SIG-M5 treated with dmso at 0.1 percent for 504 hours (cell line): ENCODE measurements at regions not wholly inside any gene's neighbourhood (a gene's known extent, or its start where the extent isn't known, plus 50 kb on each side); places are given as distances from the start of the nearest gene placed in this dataset.
"Not testable (repeated sequence)": the region's sequence is repeated elsewhere in the genome, so short reads cannot be mapped to it uniquely, and the experiment has no call there.

ENCODE experiments used
- DNase-seq: peaks from one replicate; lab custom pipeline; 2025; ENCODE audit not compliant: unreplicated experiment; lab: John Stamatoyannopoulos, UW

DNA sequence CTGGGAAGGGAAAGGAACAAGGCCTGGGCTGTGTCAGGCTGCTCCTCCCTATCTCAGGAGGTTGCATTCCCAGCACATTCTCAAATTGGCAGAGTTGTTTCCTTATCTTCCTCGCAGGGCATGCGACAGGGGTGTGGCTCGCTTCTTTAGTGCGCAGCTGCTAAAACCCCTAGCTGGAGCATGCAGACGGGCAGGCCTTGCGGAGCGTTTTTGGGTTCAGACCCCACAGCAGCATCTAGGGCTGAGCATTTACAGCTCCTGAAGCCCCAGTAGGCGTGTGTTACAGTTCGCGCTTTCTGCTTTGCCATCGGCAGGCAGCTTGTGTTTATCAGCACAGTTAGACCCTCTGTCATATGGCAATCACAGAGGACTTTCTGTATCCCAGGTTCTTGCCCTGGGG is 392.4 kb downstream of the TECRL start:
- no peak for DNase-seq

DNA sequence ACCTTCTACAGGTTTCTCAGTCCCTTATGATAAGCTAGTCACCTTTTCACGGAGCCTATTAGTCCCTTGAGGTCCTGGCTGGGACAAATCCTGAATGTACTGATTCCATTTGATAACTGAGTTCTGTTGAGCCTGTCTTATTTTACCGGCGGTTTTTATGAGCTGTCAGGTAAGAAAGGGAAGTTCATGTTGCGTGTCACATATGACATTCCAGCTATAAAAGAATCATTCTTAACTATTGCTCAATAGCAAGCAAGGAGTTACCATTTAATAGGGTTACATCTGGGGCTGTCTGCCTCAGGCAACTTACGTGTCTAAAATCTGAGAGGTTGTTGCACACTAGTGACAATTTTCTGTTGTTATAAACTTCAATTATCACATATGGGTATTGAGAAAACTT is 394.6 kb downstream of the TECRL start:
- no peak for DNase-seq

GRCh38 chr4:64001229-64001898 is 407.9 kb downstream of the TECRL start:
- DNase-seq = no peak

- DNase-seq = no peak
Measured at GRCh38 chr4:64000241-64000640, 409.0 kb downstream of the TECRL start.

- no peak for DNase-seq
Measured at GRCh38 chr4:63986253-63986652, 423.0 kb downstream of the TECRL start.

- DNase-seq = no peak
Measured at GRCh38 chr4:63983224-63983623, 426.0 kb downstream of the TECRL start.

GRCh38 chr4:63965875-63966274 is 443.4 kb downstream of the TECRL start:
- no peak for DNase-seq

GRCh38 chr4:63942706-63943286 is 466.5 kb downstream of the TECRL start:
- not testable (repeated sequence) for DNase-seq

GRCh38 chr4:63937961-63938360 is 471.3 kb downstream of the TECRL start:
- no peak for DNase-seq

DNA sequence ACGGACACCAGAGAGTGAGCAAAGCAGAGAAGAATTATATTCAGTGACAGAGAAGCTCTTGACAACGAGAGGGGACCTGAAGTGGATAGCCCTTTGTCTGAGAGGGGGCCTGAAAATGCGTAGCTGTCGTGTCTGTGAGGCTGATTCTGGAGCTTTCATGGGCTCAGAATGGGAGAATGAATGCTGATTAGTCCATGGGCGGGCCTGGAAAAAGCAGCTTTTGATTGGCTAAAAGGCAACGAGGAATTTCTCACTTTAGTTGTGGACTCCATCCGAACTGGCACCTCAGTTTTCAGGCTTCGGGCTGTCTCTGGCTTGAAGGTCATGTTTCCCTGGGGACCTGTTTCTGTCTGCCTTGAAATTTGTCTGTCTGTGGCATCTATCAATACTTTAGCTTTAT is 487.1 kb downstream of the TECRL start:
- DNase-seq = no peak

GRCh38 chr4:63921561-63921960 is 487.7 kb downstream of the TECRL start:
- DNase-seq = no peak

DNA sequence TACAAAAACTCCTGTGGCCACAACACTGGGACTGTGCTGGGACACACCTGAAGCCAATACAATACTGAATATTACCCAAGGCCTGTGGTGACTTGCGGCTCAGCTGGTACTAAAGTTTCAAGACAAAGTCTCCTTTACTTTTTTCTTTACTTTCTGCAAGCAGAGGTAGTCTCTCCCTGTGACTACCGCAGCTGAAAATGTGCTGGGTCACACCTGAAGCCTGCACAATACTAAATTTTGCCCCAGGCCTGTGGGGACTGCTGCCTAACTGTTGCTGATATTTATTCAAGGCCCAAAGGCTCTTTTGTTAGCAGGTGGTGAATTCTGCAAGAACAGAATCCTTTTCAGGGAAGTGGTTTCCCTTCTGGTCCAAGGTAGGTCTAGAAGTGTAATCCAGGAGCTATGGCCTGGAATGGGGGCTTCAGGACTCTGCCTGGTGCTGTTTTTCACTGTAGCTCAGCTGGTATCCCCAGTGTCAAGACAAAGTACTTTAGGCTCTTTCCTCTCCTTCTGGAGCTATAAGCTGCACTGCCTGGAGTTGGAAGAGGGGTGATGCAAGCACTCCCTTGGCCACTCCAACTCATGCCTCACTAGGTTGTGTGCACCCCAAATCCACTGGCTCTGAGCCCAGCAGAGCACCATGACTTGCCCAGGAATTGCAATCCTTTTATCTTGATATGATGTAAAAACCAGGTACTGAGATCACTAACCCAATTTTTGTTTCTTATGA is 489.4 kb downstream of the TECRL start:
- DNase-seq = no peak

GRCh38 chr4:63906660-63907183 is 502.5 kb downstream of the TECRL start:
- no peak for DNase-seq

DNA sequence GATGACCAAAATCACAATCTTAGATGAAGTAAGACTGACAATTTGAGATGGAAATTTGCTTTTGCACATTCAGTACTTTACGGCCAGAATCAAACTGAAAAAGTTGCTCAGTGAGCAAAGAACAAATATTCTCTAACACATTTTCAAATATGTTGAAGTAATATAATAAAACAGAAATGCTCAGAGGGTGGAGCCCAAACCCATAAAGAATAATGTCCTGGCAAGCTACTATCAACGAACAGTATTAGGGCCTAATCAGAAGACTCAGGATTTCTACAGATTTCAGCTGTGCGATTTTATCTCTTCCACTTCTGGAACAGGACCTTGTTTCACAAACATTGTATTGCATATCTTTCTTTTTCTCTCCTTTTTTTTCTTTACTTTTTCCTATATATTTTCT is 505.0 kb downstream of the TECRL start:
- no peak for DNase-seq

DNA sequence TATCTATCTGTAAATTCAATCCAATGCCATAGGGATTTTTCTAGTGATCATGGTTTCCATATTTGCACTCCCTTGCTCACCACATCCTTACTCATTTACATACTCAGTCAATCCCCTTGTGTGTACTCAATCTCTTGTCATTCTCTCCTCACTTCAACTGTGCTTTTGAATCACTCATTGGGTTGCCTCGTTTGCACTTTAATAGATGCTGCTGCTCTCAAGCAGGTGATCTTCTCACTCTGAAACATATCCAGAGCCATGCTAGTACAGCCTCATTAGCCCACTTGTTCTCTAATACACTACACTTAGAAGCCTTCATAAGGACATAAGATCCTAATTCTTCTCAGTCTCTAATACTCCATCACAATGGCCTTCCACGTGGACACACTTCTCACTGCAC is 507.9 kb downstream of the TECRL start:
- DNase-seq = no peak

DNA sequence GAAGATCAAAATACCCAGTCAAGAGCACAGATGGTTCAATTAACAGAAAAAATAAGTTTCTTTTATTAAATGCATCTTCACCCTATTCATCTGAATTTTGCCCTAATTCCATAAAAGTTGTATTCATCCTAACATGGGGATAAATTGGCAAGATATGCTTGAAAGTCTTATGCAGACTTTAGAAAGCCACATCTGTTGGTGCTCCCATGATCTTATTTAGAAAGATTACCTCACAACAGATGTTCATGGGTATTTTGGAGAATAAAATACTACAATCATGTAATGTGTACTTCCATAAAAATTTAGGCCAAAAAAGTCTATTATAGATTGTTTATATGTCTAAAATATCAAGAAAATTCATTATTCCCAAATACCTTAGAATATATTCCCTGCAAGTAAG is 510.3 kb downstream of the TECRL start:
- DNase-seq = no peak

DNA sequence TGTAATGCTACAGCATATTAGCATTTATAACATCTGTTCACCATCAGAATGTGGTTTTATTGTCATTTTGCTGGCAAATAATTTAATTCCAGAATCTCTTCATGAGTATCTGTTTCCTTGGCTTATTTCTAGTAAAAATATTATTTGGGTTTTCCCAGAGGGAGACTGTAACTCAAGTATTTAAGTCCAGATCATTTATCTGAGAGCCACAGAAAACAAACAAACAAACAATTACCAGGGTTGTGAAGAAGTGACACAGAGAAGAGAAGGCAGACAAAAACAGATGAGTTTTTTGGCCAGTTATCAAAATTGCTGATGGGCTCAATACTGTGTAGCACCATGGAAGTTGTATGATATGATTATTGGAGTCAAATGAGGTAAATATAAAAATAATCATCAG is 515.1 kb downstream of the TECRL start:
- no peak for DNase-seq

GRCh38 chr4:63869370-63869769 is 539.9 kb downstream of the TECRL start:
- DNase-seq = no peak

DNA sequence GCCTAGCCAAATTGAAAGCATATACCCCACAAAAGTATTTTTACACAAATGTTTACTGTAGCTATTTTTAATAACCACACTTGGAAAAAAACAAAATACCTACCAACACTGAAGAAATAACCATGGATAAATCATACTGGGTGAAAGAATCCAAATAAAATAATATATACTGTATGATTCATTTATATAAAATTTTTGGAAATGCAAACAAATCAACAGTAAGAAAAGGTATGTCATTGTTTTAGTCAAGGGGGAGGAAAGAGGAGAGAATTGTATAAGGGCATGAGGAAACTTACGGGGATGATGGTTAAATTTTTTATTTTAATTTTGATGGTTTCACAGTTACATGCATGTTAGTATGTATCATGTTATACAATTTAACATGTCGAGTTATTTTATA is 557.8 kb downstream of the TECRL start:
- DNase-seq = no peak

DNA sequence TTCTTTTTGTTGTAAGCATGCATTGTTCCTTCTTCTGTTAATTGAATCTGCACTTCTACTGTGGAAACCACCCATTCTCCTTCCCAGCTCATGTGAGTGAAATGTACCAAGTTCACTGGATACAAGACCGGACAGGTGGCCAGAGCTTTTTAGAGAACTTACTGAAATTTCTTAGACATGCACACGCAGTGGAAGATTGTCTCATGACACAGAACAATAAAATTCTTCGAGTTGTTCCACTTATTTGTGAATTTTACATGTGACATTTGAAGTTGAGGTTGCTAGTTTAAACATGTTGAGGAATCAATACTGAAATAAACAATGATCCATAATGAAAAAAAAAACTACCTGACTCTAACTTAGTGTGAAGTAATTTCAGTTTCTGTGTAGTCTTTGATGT is 568.0 kb downstream of the TECRL start:
- no peak for DNase-seq

DNA sequence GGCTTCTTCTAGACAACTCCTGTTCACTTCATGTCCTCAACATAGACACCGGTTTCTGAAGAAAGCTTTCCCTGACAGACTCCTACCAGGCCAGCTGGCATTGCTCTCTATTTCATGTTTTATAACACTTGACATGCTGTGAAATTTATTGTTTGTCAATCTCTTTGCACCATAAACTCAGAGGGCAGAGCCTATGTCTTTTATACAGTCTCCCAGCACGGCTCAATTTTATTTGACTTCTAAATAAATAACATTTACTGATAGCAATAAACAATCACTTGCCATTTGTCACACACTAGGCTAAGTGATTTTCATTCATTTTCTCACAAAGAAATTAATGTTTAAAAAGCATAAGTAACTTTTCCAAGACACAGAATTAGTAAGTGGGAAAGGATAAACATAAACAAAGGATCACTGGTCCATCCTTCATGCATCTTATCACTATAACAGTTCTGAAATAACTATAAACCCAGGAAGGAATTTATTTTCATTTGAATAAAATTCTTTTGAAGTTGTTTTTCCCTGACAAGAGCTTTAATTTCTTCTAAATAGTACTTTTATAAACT is 577.6 kb downstream of the TECRL start:
- DNase-seq = no peak
